Esophagus muscularis mucosa (tissue), 4 donors: ENCODE measurements at regions not wholly inside any gene's neighbourhood (a gene's known extent, or its start where the extent isn't known, plus 50 kb on each side); places are given as distances from the start of the nearest gene placed in this dataset.
"Not testable (repeated sequence)": the region's sequence is repeated elsewhere in the genome, so short reads cannot be mapped to it uniquely, and the experiment has no call there.

Source experiments
- DNase-seq: peaks from one replicate; pipeline ENCODE4 v3.0.0-alpha.2; 2017; ENCODE audit errors: extremely low spot score
- H3K27ac ChIP-seq, 4 donors: fragments of 200-600 bp; sonication (generic); replicated peaks in 1 of 4; 1 replicate in 3 of 4; 2 replicates in 1 of 4; pipeline ENCODE4 v1.5.1; 2016 to 2019; ENCODE audit warnings: mild to moderate bottlenecking in 1 of 4
- H3K27me3 ChIP-seq, 4 donors: fragments of 200-600 bp; sonication (generic); one replicate each; pipeline versions ENCODE4 v1.5.1 to v1.6.0; 2016 to 2019
- H3K36me3 ChIP-seq, 4 donors: fragments of 200-600 bp; sonication (generic); one replicate each; pipeline ENCODE4 v1.5.1; 2016 to 2019
- H3K4me1 ChIP-seq, 4 donors: fragments of 200-600 bp; sonication (generic); one replicate each; pipeline ENCODE4 v1.5.1; 2016 to 2019
- H3K4me3 ChIP-seq, 4 donors: fragments of 200-600 bp; sonication (generic); 1 replicate in 2 of 4; 2 replicates in 2 of 4; pipeline ENCODE4 v1.5.1; 2016 to 2019; ENCODE audit warnings: mild to moderate bottlenecking in 4 of 4, moderate library complexity in 1 of 4
- H3K9me3 ChIP-seq, 4 donors: fragments of 200-600 bp; sonication (generic); 1 replicate in 3 of 4; 2 replicates in 1 of 4; pipeline ENCODE4 v1.5.1; 2016 to 2019
- EP300 ChIP-seq: sonication (generic); formaldehyde crosslinking; IDR thresholded peaks from one replicate; pipeline ENCODE4 v1.6.1; 2017; ENCODE audit warnings: antibody characterized with exemption
- POLR2A ChIP-seq: fragments of 450-650 bp; IDR thresholded peaks from one replicate; pipeline ENCODE4 v1.6.1; 2017; ENCODE audit warnings: antibody characterized with exemption, moderate library complexity, mild to moderate bottlenecking, low read depth
- POLR2AphosphoS5 ChIP-seq, 2 donors: sonication (generic); formaldehyde crosslinking; IDR thresholded peaks; one replicate each; pipeline ENCODE4 v1.6.1; 2017; ENCODE audit warnings: antibody characterized with exemption in 2 of 2
- WGBS: methylation state at CpG from one replicate; pipeline ENCODE4 v1.1.5; 2018; 5-methylcytosine and 5-hydroxymethylcytosine counted together
- intact Hi-C: fragments of 100-400 bp; cut with DNase I; formaldehyde crosslinking; loops from one replicate; pipeline ENCODE4 v1.15.1; 2023
- TF ChIP-seq, protein P1 (sequence below), 3 experiments: fragments of 200-600 bp in 2 of 3; fragments of 450-650 bp in 1 of 3; sonication (generic) in 2 of 3; IDR thresholded peaks; one replicate each; pipeline ENCODE4 v1.5.1; 2017 to 2019; ENCODE audit warnings: antibody characterized with exemption in 3 of 3, mild to moderate bottlenecking in 2 of 3, moderate library complexity in 1 of 3

- Histone ChIP-seq H3K4me1 (no peaks in the 10 kb centered on the region), H3K27me3 (no peaks in the 10 kb centered on the region), H3K4me3 (no peak overlapping the region), H3K27ac (no peak overlapping the region), H3K9me3 (no peaks in the 10 kb centered on the region), H3K36me3 (no peaks in the 10 kb centered on the region)
- WGBS, result 26% methylated on average over 3 of the region's 3 CpGs
- no peak for DNase-seq
- intact Hi-C loops, result no loop called here
- TF ChIP-seq EP300 (no peak), POLR2AphosphoS5 (IDR thresholded peaks at IDR 0.05) (no peak), POLR2A (no peak)
- TF ChIP-seq, protein P1, sequence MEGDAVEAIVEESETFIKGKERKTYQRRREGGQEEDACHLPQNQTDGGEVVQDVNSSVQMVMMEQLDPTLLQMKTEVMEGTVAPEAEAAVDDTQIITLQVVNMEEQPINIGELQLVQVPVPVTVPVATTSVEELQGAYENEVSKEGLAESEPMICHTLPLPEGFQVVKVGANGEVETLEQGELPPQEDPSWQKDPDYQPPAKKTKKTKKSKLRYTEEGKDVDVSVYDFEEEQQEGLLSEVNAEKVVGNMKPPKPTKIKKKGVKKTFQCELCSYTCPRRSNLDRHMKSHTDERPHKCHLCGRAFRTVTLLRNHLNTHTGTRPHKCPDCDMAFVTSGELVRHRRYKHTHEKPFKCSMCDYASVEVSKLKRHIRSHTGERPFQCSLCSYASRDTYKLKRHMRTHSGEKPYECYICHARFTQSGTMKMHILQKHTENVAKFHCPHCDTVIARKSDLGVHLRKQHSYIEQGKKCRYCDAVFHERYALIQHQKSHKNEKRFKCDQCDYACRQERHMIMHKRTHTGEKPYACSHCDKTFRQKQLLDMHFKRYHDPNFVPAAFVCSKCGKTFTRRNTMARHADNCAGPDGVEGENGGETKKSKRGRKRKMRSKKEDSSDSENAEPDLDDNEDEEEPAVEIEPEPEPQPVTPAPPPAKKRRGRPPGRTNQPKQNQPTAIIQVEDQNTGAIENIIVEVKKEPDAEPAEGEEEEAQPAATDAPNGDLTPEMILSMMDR (IDR thresholded peaks at IDR 0.05), result no peak
These were observed 770.6 kb downstream of the FAM181B start for GRCh38 chr11:81963018-81963417.

DNA sequence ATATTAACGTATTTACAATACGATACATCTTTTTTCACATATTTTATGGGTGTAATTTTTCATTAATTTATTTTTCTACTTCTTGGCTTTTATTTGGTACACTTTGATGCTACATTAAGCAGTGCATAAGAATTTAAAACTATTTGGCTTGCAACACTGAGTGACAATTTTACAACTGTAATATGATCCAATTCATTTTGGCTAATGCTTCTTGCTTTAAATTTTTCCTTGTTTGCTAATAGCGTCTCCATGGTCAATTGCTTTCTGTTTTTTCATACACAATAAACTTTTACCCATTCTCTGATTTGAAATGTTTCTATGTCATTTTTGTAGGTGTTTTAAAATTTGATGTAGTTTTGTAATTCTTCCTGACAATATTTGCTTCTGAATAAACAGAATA is 773.2 kb downstream of the FAM181B start:
- no peak overlapping the region for H3K27ac ChIP-seq
- H3K4me3 ChIP-seq, result no peak overlapping the region

GRCh38 chr11:81959341-81959740 is 774.3 kb downstream of the FAM181B start:
- no peaks in the 10 kb centered on the region for H3K4me1 ChIP-seq
- intact Hi-C loops, result no loop called here
- DNase-seq, result no peak
- peaks cover 0 to 4% (median 0%) of the 10 kb centered on the region in 4 donors for H3K9me3 ChIP-seq
- H3K27ac ChIP-seq, result no peak overlapping the region
- no peak for TF ChIP-seq EP300
- TF ChIP-seq POLR2A, result no peak
- TF ChIP-seq POLR2AphosphoS5 (IDR thresholded peaks at IDR 0.05), result no peak
- TF ChIP-seq, protein P1 (IDR thresholded peaks at IDR 0.05), result no peak
- no peaks in the 10 kb centered on the region for H3K27me3 ChIP-seq
- no peak overlapping the region for H3K4me3 ChIP-seq
- no peaks in the 10 kb centered on the region for H3K36me3 ChIP-seq
- WGBS, result 31% methylated on average over 2 of the region's 2 CpGs

More for the DNA sequence above, 773.2 kb downstream of the FAM181B start:
- WGBS, result 84% methylated on average over 3 of the region's 3 CpGs
- H3K27me3 ChIP-seq, result no peaks in the 10 kb centered on the region
- DNase-seq, result no peak
- TF ChIP-seq, protein P1 (IDR thresholded peaks at IDR 0.05), result no peak
- TF ChIP-seq POLR2A, result no peak
- H3K36me3 ChIP-seq, result no peaks in the 10 kb centered on the region
- intact Hi-C loops, result no loop called here
- H3K9me3 ChIP-seq, result peaks cover 0 to 4% (median 0%) of the 10 kb centered on the region in 4 donors
- H3K4me1 ChIP-seq, result no peaks in the 10 kb centered on the region

- 96% methylated on average over 6 of the region's 6 CpGs for WGBS
- intact Hi-C loops, H3K27ac ChIP-seq, H3K9me3 ChIP-seq, H3K4me3 ChIP-seq, H3K27me3 ChIP-seq, H3K36me3 ChIP-seq, H3K4me1 ChIP-seq, DNase-seq: not testable (repeated sequence)
These were observed 779.4 kb downstream of the FAM181B start for GRCh38 chr11:81954301-81954700.

GRCh38 chr11:81946831-81947230 is 786.8 kb downstream of the FAM181B start:
- WGBS, result 89% methylated on average over 3 of the region's 3 CpGs
- Histone ChIP-seq H3K36me3 (no peaks in the 10 kb centered on the region), H3K4me1 (no peaks in the 10 kb centered on the region), H3K27ac (no peak overlapping the region), H3K9me3 (no peaks in the 10 kb centered on the region), H3K27me3 (no peaks in the 10 kb centered on the region), H3K4me3 (no peak overlapping the region)
- DNase-seq, result no peak
- TF ChIP-seq POLR2A (no peak), EP300 (no peak), POLR2AphosphoS5 (IDR thresholded peaks at IDR 0.05) (no peak)
- TF ChIP-seq, protein P1 (IDR thresholded peaks at IDR 0.05), result no peak
- intact Hi-C loops, result no loop called here
